GM23338 (cell line): ENCODE measurements at regions not wholly inside any gene's neighbourhood (a gene's known extent, or its start where the extent isn't known, plus 50 kb on each side); places are given as distances from the start of the nearest gene placed in this dataset.

Experiments
- CREB1 ChIP-seq: fragments of 250-450 bp; sonication (Bioruptor Pico); IDR thresholded peaks from 2 replicates; pipeline ENCODE4 v1.5.0; 2020; ENCODE audit warnings: low read depth, mild to moderate bottlenecking, moderate library complexity
- ETS1 ChIP-seq: IDR thresholded peaks from 2 replicates; pipeline ENCODE4 v1.6.1; 2016; ENCODE audit warnings: antibody characterized with exemption
- EZH2 ChIP-seq: fragments of 200-600 bp; sonication (generic); IDR thresholded peaks from one replicate; pipeline ENCODE4 v1.8.0; 2017; ENCODE audit warnings: antibody characterized with exemption, mild to moderate bottlenecking, low read depth; ENCODE audit not compliant: unreplicated experiment
- EZH2phosphoT487 ChIP-seq: fragments of 200-600 bp; sonication (generic); IDR thresholded peaks from one replicate; pipeline ENCODE4 v1.8.1; 2018; ENCODE audit warnings: antibody characterized with exemption; ENCODE audit not compliant: unreplicated experiment
- JUNB ChIP-seq: IDR thresholded peaks from one replicate; pipeline ENCODE4 v1.6.1; 2016; ENCODE audit warnings: antibody characterized with exemption; ENCODE audit not compliant: unreplicated experiment
- POLR2AphosphoS5 ChIP-seq: IDR thresholded peaks from 2 replicates; pipeline ENCODE4 v1.6.1; 2016; ENCODE audit warnings: antibody characterized with exemption, low read depth
- STAT1 ChIP-seq: IDR thresholded peaks from one replicate; pipeline ENCODE4 v1.6.1; 2016; ENCODE audit warnings: antibody characterized with exemption; ENCODE audit not compliant: unreplicated experiment
- ZNF462 ChIP-seq: fragments of 250-450 bp; sonication (Bioruptor Pico); IDR thresholded peaks from 2 replicates; pipeline ENCODE4 v1.5.0; 2020; ENCODE audit warnings: mild to moderate bottlenecking, moderate library complexity
- TF ChIP-seq, protein P1 (sequence below), 2 experiments: fragments of 200-600 bp in 1 of 2; sonication (generic) in 1 of 2; conservative IDR thresholded peaks; 2 replicates each; pipeline versions ENCODE4 v1.5.1 to v1.6.1; 2016 to 2017; ENCODE audit warnings: antibody characterized with exemption in 2 of 2, low read depth in 2 of 2, mild to moderate bottlenecking in 2 of 2, moderate library complexity in 1 of 2
- TF ChIP-seq, protein P2 (sequence below): IDR thresholded peaks from one replicate; pipeline ENCODE4 v1.6.1; 2018; ENCODE audit warnings: antibody characterized with exemption; ENCODE audit not compliant: unreplicated experiment

DNA sequence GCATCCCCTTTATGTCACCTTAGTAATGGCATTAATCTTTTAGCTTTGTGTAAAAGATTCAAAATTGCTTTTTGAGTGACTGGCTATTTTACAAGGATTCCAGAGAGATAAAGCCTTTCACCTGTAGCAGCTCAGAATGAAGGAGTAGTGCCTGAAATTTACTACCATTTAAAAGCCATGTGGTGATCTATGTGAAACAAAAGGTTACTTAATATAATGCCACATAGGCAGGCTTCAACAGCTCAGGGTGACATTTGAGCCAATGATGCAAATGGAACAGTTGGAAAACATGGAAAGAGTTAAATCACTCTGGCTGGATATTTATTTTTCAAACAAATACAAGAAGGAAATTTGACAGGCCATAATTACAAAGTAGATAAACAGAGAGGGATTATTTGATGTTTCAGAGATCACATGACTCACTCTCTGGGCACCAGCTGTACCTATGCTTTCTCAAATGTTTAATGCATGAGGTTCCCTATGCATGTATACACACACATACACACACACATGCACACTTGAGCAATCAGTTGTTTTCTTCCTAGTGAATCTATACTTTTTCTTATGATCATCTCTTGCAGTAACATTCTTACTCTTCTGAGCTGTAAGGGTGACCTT lies 171.5 kb downstream of the ZMAT3 start:
- TF ChIP-seq, protein P1, sequence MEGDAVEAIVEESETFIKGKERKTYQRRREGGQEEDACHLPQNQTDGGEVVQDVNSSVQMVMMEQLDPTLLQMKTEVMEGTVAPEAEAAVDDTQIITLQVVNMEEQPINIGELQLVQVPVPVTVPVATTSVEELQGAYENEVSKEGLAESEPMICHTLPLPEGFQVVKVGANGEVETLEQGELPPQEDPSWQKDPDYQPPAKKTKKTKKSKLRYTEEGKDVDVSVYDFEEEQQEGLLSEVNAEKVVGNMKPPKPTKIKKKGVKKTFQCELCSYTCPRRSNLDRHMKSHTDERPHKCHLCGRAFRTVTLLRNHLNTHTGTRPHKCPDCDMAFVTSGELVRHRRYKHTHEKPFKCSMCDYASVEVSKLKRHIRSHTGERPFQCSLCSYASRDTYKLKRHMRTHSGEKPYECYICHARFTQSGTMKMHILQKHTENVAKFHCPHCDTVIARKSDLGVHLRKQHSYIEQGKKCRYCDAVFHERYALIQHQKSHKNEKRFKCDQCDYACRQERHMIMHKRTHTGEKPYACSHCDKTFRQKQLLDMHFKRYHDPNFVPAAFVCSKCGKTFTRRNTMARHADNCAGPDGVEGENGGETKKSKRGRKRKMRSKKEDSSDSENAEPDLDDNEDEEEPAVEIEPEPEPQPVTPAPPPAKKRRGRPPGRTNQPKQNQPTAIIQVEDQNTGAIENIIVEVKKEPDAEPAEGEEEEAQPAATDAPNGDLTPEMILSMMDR (conservative IDR thresholded peaks at IDR 0.05; ENCODE audit: low read depth in 2 of 2) = no peak
- TF ChIP-seq, protein P2, sequence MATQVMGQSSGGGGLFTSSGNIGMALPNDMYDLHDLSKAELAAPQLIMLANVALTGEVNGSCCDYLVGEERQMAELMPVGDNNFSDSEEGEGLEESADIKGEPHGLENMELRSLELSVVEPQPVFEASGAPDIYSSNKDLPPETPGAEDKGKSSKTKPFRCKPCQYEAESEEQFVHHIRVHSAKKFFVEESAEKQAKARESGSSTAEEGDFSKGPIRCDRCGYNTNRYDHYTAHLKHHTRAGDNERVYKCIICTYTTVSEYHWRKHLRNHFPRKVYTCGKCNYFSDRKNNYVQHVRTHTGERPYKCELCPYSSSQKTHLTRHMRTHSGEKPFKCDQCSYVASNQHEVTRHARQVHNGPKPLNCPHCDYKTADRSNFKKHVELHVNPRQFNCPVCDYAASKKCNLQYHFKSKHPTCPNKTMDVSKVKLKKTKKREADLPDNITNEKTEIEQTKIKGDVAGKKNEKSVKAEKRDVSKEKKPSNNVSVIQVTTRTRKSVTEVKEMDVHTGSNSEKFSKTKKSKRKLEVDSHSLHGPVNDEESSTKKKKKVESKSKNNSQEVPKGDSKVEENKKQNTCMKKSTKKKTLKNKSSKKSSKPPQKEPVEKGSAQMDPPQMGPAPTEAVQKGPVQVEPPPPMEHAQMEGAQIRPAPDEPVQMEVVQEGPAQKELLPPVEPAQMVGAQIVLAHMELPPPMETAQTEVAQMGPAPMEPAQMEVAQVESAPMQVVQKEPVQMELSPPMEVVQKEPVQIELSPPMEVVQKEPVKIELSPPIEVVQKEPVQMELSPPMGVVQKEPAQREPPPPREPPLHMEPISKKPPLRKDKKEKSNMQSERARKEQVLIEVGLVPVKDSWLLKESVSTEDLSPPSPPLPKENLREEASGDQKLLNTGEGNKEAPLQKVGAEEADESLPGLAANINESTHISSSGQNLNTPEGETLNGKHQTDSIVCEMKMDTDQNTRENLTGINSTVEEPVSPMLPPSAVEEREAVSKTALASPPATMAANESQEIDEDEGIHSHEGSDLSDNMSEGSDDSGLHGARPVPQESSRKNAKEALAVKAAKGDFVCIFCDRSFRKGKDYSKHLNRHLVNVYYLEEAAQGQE = no peak
- no peak for TF ChIP-seq POLR2AphosphoS5
- TF ChIP-seq EZH2 = no peak
- no peak for TF ChIP-seq ZNF462 (CRISPR knock-in tag)
- TF ChIP-seq EZH2phosphoT487 = no peak
- no peak for TF ChIP-seq CREB1 (CRISPR knock-in tag)
- TF ChIP-seq ETS1 = no peak
- TF ChIP-seq STAT1 = no peak
- TF ChIP-seq JUNB = no peak
